K562 (cell line): ENCODE measurements at regions not wholly inside any gene's neighbourhood (a gene's known extent, or its start where the extent isn't known, plus 50 kb on each side); places are given as distances from the start of the nearest gene placed in this dataset.

Experiments
- ATAC-seq: fragments of 200-7000 bp; cut with Tn5 transposase; 3 replicates; pipeline ENCODE4 v1.9.1; 2020; ENCODE audit warnings: moderate library complexity
- BruUV-seq: library from RNA; stranded (reverse); fragments of 400-500 nt; replicated peaks from 2 replicates; lab custom pipeline; 2021; lab: Mats Ljungman, UMichigan
- CTCF ChIA-PET: fragments of 300-600 bp; formaldehyde crosslinking; extraction: SDS; loops from one replicate; lab custom pipeline; 2021; ENCODE audit warnings: low intra/inter-chr PET ratio; lab: Yijun Ruan, JAX
- POLR2A ChIA-PET: fragments of 300-600, 350-650 bp; sonication (Branson Sonifier 250); formaldehyde crosslinking; extraction: SDS; loops from one replicate; lab custom pipeline; 2021; ENCODE audit warnings: antibody characterized with exemption, inconsistent platforms; lab: Yijun Ruan, JAX
- DNase-seq, 4 experiments: peaks; one replicate each; pipeline versions ENCODE4 v3.0.0 to v3.0.0-alpha.2; 2011 to 2018; ENCODE audit warnings: low spot score in 3 of 4, mixed read lengths in 3 of 4; ENCODE audit errors: extremely low read depth in 1 of 4
- FAIRE-seq: peaks from 2 replicates; lab custom pipeline; 2011; peaks lifted over from hg19 to GRCh38; lab: Jason Lieb, UNC
- H2AFZ ChIP-seq: 2 replicates; pipeline ENCODE4 v1.6.0; 2011; ENCODE audit warnings: low read depth, low read length, control low read depth, inconsistent platforms
- H3K27ac ChIP-seq: fragments of 200-600 bp; 3 replicates; pipeline ENCODE4 v1.8.0; 2011; ENCODE audit warnings: low read depth, mild to moderate bottlenecking, control low read depth, inconsistent platforms, low read length, moderate library complexity, mixed read lengths; ENCODE audit errors: extremely low read depth
- H3K27me3 ChIP-seq, 2 experiments: fragments of 300-600 bp in 1 of 2; 2 replicates in 1 of 2; 3 replicates in 1 of 2; pipeline versions ENCODE4 v1.6.0 to v1.8.0; 2011; ENCODE audit warnings: inconsistent platforms in 2 of 2, low read length in 2 of 2, mild to moderate bottlenecking in 1 of 2, mixed read lengths in 1 of 2, moderate library complexity in 1 of 2; ENCODE audit not compliant: control insufficient read depth in 2 of 2, insufficient read depth in 2 of 2
- H3K36me3 ChIP-seq: fragments of 300-600 bp; 3 replicates; pipeline ENCODE4 v1.8.0; 2011; ENCODE audit warnings: mild to moderate bottlenecking, low read length, inconsistent platforms; ENCODE audit not compliant: control insufficient read depth, insufficient read depth
- H3K4me1 ChIP-seq, 2 experiments: fragments of 200-600 bp in 1 of 2; replicated peaks in 1 of 2; 2 replicates in 1 of 2; 3 replicates in 1 of 2; pipeline versions ENCODE4 v1.5.1 to v1.8.0; 2011; ENCODE audit warnings: inconsistent platforms in 2 of 2, low read length in 2 of 2, mild to moderate bottlenecking in 1 of 2, mixed read lengths in 1 of 2, moderate library complexity in 1 of 2; ENCODE audit not compliant: control insufficient read depth in 2 of 2, insufficient read depth in 2 of 2
- H3K4me2 ChIP-seq: 2 replicates; pipeline ENCODE4 v1.6.1; 2011; ENCODE audit warnings: low read length, control low read depth, inconsistent platforms, mixed read lengths; ENCODE audit not compliant: insufficient read depth
- H3K4me3 ChIP-seq: fragments of 200-600 bp; sonication (generic), shearing (Covaris generic); 2 replicates; pipeline ENCODE4 v1.5.1; 2016; ENCODE audit warnings: control low read depth, inconsistent platforms
- H3K79me2 ChIP-seq: fragments of 200-600 bp; 3 replicates; pipeline ENCODE4 v1.8.0; 2011; ENCODE audit warnings: low read length, inconsistent platforms; ENCODE audit not compliant: control insufficient read depth, insufficient read depth
- H3K9ac ChIP-seq, 2 experiments: 2 replicates each; pipeline versions ENCODE4 v1.6.0 to v1.6.1; 2011; ENCODE audit warnings: low read depth in 2 of 2, low read length in 2 of 2, control low read depth in 1 of 2, inconsistent platforms in 1 of 2, mild to moderate bottlenecking in 1 of 2, mixed read lengths in 1 of 2; ENCODE audit not compliant: insufficient read depth in 1 of 2
- H3K9me1 ChIP-seq: one replicate; pipeline ENCODE4 v1.6.0; 2011; ENCODE audit warnings: inconsistent platforms, mild to moderate bottlenecking, low read length, moderate library complexity; ENCODE audit not compliant: control insufficient read depth, insufficient read depth
- H3K9me3 ChIP-seq: replicated peaks from 2 replicates; pipeline ENCODE4 v1.5.1; 2011; ENCODE audit warnings: low read depth, low read length, inconsistent platforms; ENCODE audit not compliant: control insufficient read depth, insufficient read depth
- H4K20me1 ChIP-seq: replicated peaks from 2 replicates; pipeline ENCODE4 v1.6.1; 2011; ENCODE audit warnings: low read length, inconsistent platforms, mixed read lengths; ENCODE audit not compliant: control insufficient read depth, insufficient read depth
- CHCHD3 ChIP-seq: fragments of 250-450 bp; sonication (Bioruptor Pico); IDR thresholded peaks from 2 replicates; pipeline ENCODE4 v2.1.2; 2022; ENCODE audit warnings: mild to moderate bottlenecking
- DDX20 ChIP-seq: fragments of 450-650 bp; IDR thresholded peaks from 2 replicates; pipeline ENCODE4 v1.6.1; 2016; ENCODE audit warnings: missing genetic modification characterization, low read depth, mild to moderate bottlenecking, missing compliant biosample characterization, moderate library complexity
- FOXK1 ChIP-seq: sonication (generic); formaldehyde crosslinking; IDR thresholded peaks from 2 replicates; pipeline ENCODE4 v1.8.0; 2022; ENCODE audit warnings: missing genetic modification reagents, mild to moderate bottlenecking, borderline replicate concordance
- NCOA4 ChIP-seq: fragments of 450-650 bp; IDR thresholded peaks from 2 replicates; pipeline ENCODE4 v1.6.1; 2018; ENCODE audit warnings: mild to moderate bottlenecking; ENCODE audit not compliant: partially characterized antibody
- NKRF ChIP-seq: fragments of 450-650 bp; IDR thresholded peaks from 2 replicates; pipeline ENCODE4 v1.6.1; 2016; ENCODE audit warnings: borderline replicate concordance
- ZBTB49 ChIP-seq: sonication (generic); formaldehyde crosslinking; IDR thresholded peaks from 2 replicates; pipeline ENCODE4 v1.8.0; 2022; ENCODE audit warnings: missing genetic modification reagents, mild to moderate bottlenecking, borderline replicate concordance
- ZC3H4 ChIP-seq: sonication (generic); formaldehyde crosslinking; IDR thresholded peaks from 2 replicates; pipeline ENCODE4 v1.9.0; 2021; ENCODE audit warnings: missing genetic modification reagents, borderline replicate concordance
- WGBS: fragments of 100-300 bp; shearing (Covaris generic); methylation state at CpG from one replicate; pipeline ENCODE4 v1.1.6; 2016; ENCODE audit warnings: low coverage, mixed read lengths; ENCODE audit not compliant: insufficient coverage; ENCODE audit errors: missing lambda C conversion rate; 5-methylcytosine and 5-hydroxymethylcytosine counted together
- in situ Hi-C: fragments of 300-500 bp; cut with MboI; formaldehyde crosslinking; loops from 4 replicates; pipeline ENCODE4 v1.15.0; 2018; ENCODE audit warnings: inconsistent platforms, mixed read lengths
- intact Hi-C: fragments of 100-400 bp; cut with micrococcal nuclease; formaldehyde crosslinking; loops from 2 replicates; pipeline ENCODE4 v1.14.2; 2022

- Histone ChIP-seq H3K4me1 (no peaks in the 10 kb centered on the region), H3K79me2 (no peaks in the 10 kb centered on the region), H2AFZ (no peak overlapping the region), H3K36me3 (no peaks in the 10 kb centered on the region), H3K9me3 (no peaks in the 10 kb centered on the region), H4K20me1 (no peaks in the 10 kb centered on the region), H3K27ac (no peak overlapping the region), H3K9ac (no peak overlapping the region), H3K9me1 (no peaks in the 10 kb centered on the region), H3K4me3 (no peak overlapping the region), H3K4me2 (no peak overlapping the region), H3K27me3 (no peaks in the 10 kb centered on the region)
- POLR2A ChIA-PET = no interaction called here
- TF ChIP-seq FOXK1 (CRISPR knock-in tag) = no peak
- no peak for TF ChIP-seq NCOA4
- TF ChIP-seq ZBTB49 = no peak
- TF ChIP-seq NKRF = no peak
- TF ChIP-seq CHCHD3 (CRISPR knock-in tag) = no peak
- no peak for TF ChIP-seq DDX20 (tag)
- no peak for TF ChIP-seq ZC3H4 (CRISPR knock-in tag)
- no peak for ATAC-seq
- no peak for FAIRE-seq
- no peak for DNase-seq
- intact Hi-C loops = no loop called here
- in situ Hi-C loops = no loop called here
- CTCF ChIA-PET = no interaction called here
- WGBS = 2% methylated on average over 6 of the region's 6 CpGs
- BruUV-seq = no TSS peak
These were observed 1885.5 kb upstream of the PRR20A start for GRCh38 chr13:55255236-55255635.
